ENCODE measurements at regions not wholly inside any gene's neighbourhood (a gene's known extent, or its start where the extent isn't known, plus 50 kb on each side); places are given as distances from the start of the nearest gene placed in this dataset.
A peak's percentile ranks its signal among the peaks of the same experiment; 100 is the strongest.

- no peak for DNase-seq (ENCODE audit: low spot score in 2 of 2, unreplicated experiment in 2 of 2)
- TF ChIP-seq, protein P1, sequence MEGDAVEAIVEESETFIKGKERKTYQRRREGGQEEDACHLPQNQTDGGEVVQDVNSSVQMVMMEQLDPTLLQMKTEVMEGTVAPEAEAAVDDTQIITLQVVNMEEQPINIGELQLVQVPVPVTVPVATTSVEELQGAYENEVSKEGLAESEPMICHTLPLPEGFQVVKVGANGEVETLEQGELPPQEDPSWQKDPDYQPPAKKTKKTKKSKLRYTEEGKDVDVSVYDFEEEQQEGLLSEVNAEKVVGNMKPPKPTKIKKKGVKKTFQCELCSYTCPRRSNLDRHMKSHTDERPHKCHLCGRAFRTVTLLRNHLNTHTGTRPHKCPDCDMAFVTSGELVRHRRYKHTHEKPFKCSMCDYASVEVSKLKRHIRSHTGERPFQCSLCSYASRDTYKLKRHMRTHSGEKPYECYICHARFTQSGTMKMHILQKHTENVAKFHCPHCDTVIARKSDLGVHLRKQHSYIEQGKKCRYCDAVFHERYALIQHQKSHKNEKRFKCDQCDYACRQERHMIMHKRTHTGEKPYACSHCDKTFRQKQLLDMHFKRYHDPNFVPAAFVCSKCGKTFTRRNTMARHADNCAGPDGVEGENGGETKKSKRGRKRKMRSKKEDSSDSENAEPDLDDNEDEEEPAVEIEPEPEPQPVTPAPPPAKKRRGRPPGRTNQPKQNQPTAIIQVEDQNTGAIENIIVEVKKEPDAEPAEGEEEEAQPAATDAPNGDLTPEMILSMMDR (IDR thresholded peaks at IDR 0.05; ENCODE audit: unreplicated experiment) = no peak
Observed at GRCh38 chr9:83182071-83182470, 119.1 kb upstream of the RASEF start.

DNA sequence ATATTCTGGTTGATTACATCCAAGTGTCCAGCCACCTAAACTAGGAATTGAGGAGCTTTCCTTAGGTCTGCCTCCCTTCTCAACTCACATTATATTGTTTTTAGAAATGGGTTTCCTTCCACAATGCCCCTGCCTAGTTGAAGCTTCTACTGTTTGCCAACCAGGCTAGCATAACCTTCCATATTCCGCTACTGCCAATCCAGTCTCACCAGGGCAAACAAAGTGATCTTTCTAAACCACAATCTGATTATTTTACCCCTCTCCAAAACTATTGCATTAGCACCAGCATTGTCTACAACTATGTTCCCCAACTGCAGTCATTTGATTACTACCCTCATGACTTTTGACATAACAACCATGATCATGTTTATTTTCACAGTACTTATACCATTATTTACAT, 115.8 kb upstream of the RASEF start:
- TF ChIP-seq, protein P1 (IDR thresholded peaks at IDR 0.05; ENCODE audit: unreplicated experiment) = no peak
- peaks cover 25% of the 10 kb centered on the region for H3K27me3 Mint-ChIP-seq (ENCODE audit: low read depth)

More at GRCh38 chr9:83182071-83182470, 119.1 kb upstream of the RASEF start:
- peaks cover 7% of the 10 kb centered on the region for H3K4me1 Mint-ChIP-seq
- peaks cover 14% of the 10 kb centered on the region for H3K9me3 Mint-ChIP-seq
- no peak overlapping the region for H3K27ac Mint-ChIP-seq
- H3K4me3 Mint-ChIP-seq = no peak overlapping the region
- no peaks in the 10 kb centered on the region for H3K36me3 Mint-ChIP-seq
- peaks cover 51% of the 10 kb centered on the region for H3K27me3 Mint-ChIP-seq (ENCODE audit: low read depth)

DNA sequence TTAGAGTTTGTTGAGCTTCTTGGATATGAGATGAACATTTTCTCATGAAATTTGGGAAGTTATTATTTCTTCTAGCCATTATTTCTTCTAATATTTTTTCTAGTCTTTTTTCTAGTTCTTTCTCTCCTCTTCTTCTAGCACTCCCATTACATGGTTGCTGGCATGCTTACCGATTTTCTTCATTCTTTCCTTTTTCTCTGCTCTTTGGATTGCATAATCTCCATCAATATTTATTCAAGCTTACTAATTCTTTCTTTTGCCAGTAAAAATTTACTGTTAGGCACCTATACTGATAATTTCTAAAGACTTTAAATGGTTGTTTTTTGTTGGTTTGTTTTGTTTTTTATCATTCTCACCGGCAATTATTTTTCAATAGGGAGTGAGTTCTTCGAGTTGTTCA, 114.8 kb upstream of the RASEF start:
- TF ChIP-seq, protein P1 (IDR thresholded peaks at IDR 0.05; ENCODE audit: unreplicated experiment) = no peak
- H3K27ac Mint-ChIP-seq = no peak overlapping the region
- no peak for DNase-seq (ENCODE audit: low spot score in 2 of 2, unreplicated experiment in 2 of 2)
- H3K4me1 Mint-ChIP-seq = no peaks in the 10 kb centered on the region
- H3K27me3 Mint-ChIP-seq (ENCODE audit: low read depth) = peaks cover 20% of the 10 kb centered on the region
- H3K36me3 Mint-ChIP-seq = no peaks in the 10 kb centered on the region
- no peak overlapping the region for H3K4me3 Mint-ChIP-seq
- peaks cover 40% of the 10 kb centered on the region for H3K9me3 Mint-ChIP-seq

More for the DNA sequence above, 115.8 kb upstream of the RASEF start:
- no peak overlapping the region for H3K4me3 Mint-ChIP-seq
- H3K9me3 Mint-ChIP-seq = peaks cover 30% of the 10 kb centered on the region
- H3K36me3 Mint-ChIP-seq = no peaks in the 10 kb centered on the region
- DNase-seq (ENCODE audit: low spot score in 2 of 2, unreplicated experiment in 2 of 2) = no peak
- H3K4me1 Mint-ChIP-seq = no peaks in the 10 kb centered on the region
- no peak overlapping the region for H3K27ac Mint-ChIP-seq

DNA sequence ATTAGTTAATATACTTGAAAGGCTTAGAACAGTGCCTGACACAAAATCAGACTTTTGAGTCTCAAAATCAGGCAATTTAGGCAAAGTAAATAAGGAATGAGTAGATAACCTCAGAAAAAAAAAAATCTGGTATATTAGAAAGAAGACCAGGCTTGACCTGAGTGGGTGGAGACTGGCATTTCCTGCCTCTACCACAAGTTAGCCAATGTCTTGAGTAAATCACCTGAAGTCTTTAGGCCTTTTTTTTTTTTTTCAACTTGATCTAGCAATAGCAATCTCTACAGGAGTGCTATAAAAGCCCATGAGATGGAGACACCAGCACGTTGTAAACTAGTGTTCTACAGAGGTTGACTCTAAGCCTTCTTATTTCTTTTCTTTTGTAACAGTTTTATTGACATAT, 104.2 kb upstream of the RASEF start:
- TF ChIP-seq, protein P1 (IDR thresholded peaks at IDR 0.05; ENCODE audit: unreplicated experiment) = no peak
- H3K36me3 Mint-ChIP-seq = no peaks in the 10 kb centered on the region
- peaks cover 28% of the 10 kb centered on the region for H3K9me3 Mint-ChIP-seq
- no peak for DNase-seq (ENCODE audit: low spot score in 2 of 2, unreplicated experiment in 2 of 2)
- H3K4me1 Mint-ChIP-seq = peaks cover 5% of the 10 kb centered on the region
- H3K4me3 Mint-ChIP-seq = no peak overlapping the region
- peaks cover 2% of the 10 kb centered on the region for H3K27me3 Mint-ChIP-seq (ENCODE audit: low read depth)
- H3K27ac Mint-ChIP-seq = no peak overlapping the region

- Mint-ChIP-seq H3K4me1 (peaks cover 5% of the 10 kb centered on the region), H3K27ac (peak overlapping the region; percentile 75), H3K27me3 (ENCODE audit: low read depth) (peaks cover 2% of the 10 kb centered on the region), H3K36me3 (no peaks in the 10 kb centered on the region), H3K9me3 (peaks cover 28% of the 10 kb centered on the region), H3K4me3 (no peak overlapping the region)
- DNase-seq (ENCODE audit: low spot score in 2 of 2, unreplicated experiment in 2 of 2) = no peak
- TF ChIP-seq, protein P1 (IDR thresholded peaks at IDR 0.05; ENCODE audit: unreplicated experiment) = no peak
Observed at GRCh38 chr9:83166372-83166771, 103.4 kb upstream of the RASEF start.

DNA sequence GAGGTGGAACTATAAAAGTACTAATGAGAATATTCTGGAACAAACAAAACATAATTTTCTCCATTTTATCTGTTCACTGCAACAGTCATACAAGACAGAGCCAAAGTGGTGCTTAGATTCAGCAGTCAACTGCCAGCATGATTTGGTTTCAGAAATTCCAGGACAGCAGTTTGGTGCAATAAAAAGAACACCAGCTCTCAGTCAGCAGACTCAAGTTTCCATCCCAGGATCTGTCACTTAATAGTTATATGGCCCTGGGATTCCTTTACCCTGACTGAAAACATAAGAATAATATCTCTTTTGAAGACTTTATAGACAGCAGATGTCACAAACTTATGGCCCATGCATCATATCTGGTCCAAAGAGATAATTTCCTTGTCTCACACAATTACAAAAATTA, 92.8 kb upstream of the RASEF start:
- Mint-ChIP-seq H3K27me3 (ENCODE audit: low read depth) (peaks cover 22% of the 10 kb centered on the region), H3K36me3 (no peaks in the 10 kb centered on the region), H3K4me3 (no peak overlapping the region), H3K27ac (no peak overlapping the region), H3K9me3 (peaks cover 14% of the 10 kb centered on the region), H3K4me1 (no peaks in the 10 kb centered on the region)
- TF ChIP-seq, protein P1 (IDR thresholded peaks at IDR 0.05; ENCODE audit: unreplicated experiment) = no peak
- DNase-seq (ENCODE audit: low spot score in 2 of 2, unreplicated experiment in 2 of 2) = no peak
